ENCODE measurements at regions not wholly inside any gene's neighbourhood (a gene's known extent, or its start where the extent isn't known, plus 50 kb on each side); places are given as distances from the start of the nearest gene placed in this dataset.
"Not testable (repeated sequence)": the region's sequence is repeated elsewhere in the genome, so short reads cannot be mapped to it uniquely, and the experiment has no call there.

- DNase-seq (ENCODE audit: low read depth, low spot score) (no peak), ATAC-seq (no peak)
- Histone ChIP-seq H3K4me1 (ENCODE audit: control insufficient read depth, insufficient read depth, low read length) (no peaks in the 10 kb centered on the region), H3K9me3 (ENCODE audit: control insufficient read depth, insufficient read depth, low read depth, low read length) (no peaks in the 10 kb centered on the region), H3K4me3 (ENCODE audit: low read depth in 2 of 2, low read length in 2 of 2) (no peak overlapping the region), H3K27me3 (ENCODE audit: control insufficient read depth, insufficient read depth, low read length) (no peaks in the 10 kb centered on the region; the same call in 1 of the 2 replicates), H3K36me3 (ENCODE audit: control insufficient read depth, insufficient read depth, low read length) (no peaks in the 10 kb centered on the region), H3K27ac (ENCODE audit: low read length) (no peak overlapping the region)
- CTCF ChIA-PET = no interaction called here
- in situ Hi-C loops (cut with HindIII; ENCODE audit: low pct_unique_long_range_greater_than_20kb, low sequenced_read_pairs) = no loop called here
- no TSS peak for BruUV-seq (replicated peaks)
- intact Hi-C loops (cut with micrococcal nuclease; ENCODE audit: unreplicated experiment) = no loop called here
- POLR2A ChIA-PET = no interaction called here
- no peak for TF ChIP-seq POLR2AphosphoS5 (IDR thresholded peaks at IDR 0.05; ENCODE audit: low read depth, low read length)
- no peak for TF ChIP-seq SIN3A (IDR thresholded peaks at IDR 0.05; ENCODE audit: borderline replicate concordance, insufficient read depth, low read depth, low read length)
- TF ChIP-seq CTCF (IDR thresholded peaks at IDR 0.05) = no peak
- TF ChIP-seq TCF7L2 (IDR thresholded peaks at IDR 0.05; ENCODE audit: low read depth, low read length) = no peak
Observed at GRCh38 chr13:44686531-44686934, 110.4 kb upstream of the TSC22D1 start.

GRCh38 chr13:44685641-44686040 lies 109.5 kb upstream of the TSC22D1 start:
- no TSS peak for BruUV-seq (replicated peaks)
- H3K4me3 ChIP-seq (ENCODE audit: low read depth in 2 of 2, low read length in 2 of 2) = no peak overlapping the region
- intact Hi-C loops (cut with micrococcal nuclease; ENCODE audit: unreplicated experiment) (no loop called here), in situ Hi-C loops (cut with HindIII; ENCODE audit: low pct_unique_long_range_greater_than_20kb, low sequenced_read_pairs) (no loop called here)
- no peak overlapping the region for H3K27ac ChIP-seq (ENCODE audit: low read length)
- no peaks in the 10 kb centered on the region for H3K4me1 ChIP-seq (ENCODE audit: control insufficient read depth, insufficient read depth, low read length)
- ATAC-seq (no peak), DNase-seq (ENCODE audit: low read depth, low spot score) (no peak)
- ChIA-PET POLR2A (no interaction called here), CTCF (no interaction called here)
- H3K27me3 ChIP-seq (ENCODE audit: control insufficient read depth, insufficient read depth, low read length) = no peaks in the 10 kb centered on the region; the same call in 1 of the 2 replicates
- no peaks in the 10 kb centered on the region for H3K9me3 ChIP-seq (ENCODE audit: control insufficient read depth, insufficient read depth, low read depth, low read length)
- no peaks in the 10 kb centered on the region for H3K36me3 ChIP-seq (ENCODE audit: control insufficient read depth, insufficient read depth, low read length)
- TF ChIP-seq TCF7L2 (IDR thresholded peaks at IDR 0.05; ENCODE audit: low read depth, low read length) (no peak), SIN3A (IDR thresholded peaks at IDR 0.05; ENCODE audit: borderline replicate concordance, insufficient read depth, low read depth, low read length) (no peak), POLR2AphosphoS5 (IDR thresholded peaks at IDR 0.05; ENCODE audit: low read depth, low read length) (no peak), CTCF (IDR thresholded peaks at IDR 0.05) (no peak)

DNA sequence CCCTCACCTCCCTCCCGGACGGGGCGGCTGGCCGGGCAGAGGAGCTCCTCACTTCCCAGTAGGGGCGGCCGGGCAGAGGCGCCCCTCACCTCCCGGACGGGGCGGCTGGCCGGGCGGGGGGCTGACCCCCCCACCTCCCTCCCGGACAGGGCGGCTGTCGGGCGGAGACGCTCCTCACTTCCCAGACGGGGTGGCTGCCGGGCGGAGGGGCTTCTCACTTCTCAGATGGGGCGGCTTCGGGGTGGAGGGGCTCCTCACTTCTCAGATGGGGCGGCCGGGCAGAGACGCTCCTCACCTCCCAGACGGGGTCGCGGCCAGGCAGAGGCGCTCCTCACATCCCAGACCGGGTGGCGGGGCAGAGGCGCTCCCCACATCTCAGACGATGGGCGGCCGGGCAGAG lies 106.3 kb upstream of the TSC22D1 start:
- H3K27ac ChIP-seq (ENCODE audit: low read length); POLR2A ChIA-PET; intact Hi-C loops (cut with micrococcal nuclease; ENCODE audit: unreplicated experiment); H3K4me1 ChIP-seq (ENCODE audit: control insufficient read depth, insufficient read depth, low read length); ATAC-seq; H3K27me3 ChIP-seq (ENCODE audit: control insufficient read depth, insufficient read depth, low read length); DNase-seq (ENCODE audit: low read depth, low spot score); BruUV-seq (replicated peaks); in situ Hi-C loops (cut with HindIII; ENCODE audit: low pct_unique_long_range_greater_than_20kb, low sequenced_read_pairs); H3K36me3 ChIP-seq (ENCODE audit: control insufficient read depth, insufficient read depth, low read length); H3K4me3 ChIP-seq (ENCODE audit: low read depth in 2 of 2, low read length in 2 of 2); CTCF ChIA-PET; H3K9me3 ChIP-seq (ENCODE audit: control insufficient read depth, insufficient read depth, low read depth, low read length): not testable (repeated sequence)
